ENCODE measurements at regions not wholly inside any gene's neighbourhood (a gene's known extent, or its start where the extent isn't known, plus 50 kb on each side); places are given as distances from the start of the nearest gene placed in this dataset.

- DNase-seq (ENCODE audit: extremely low spot score in 2 of 2) = no peak
- no peak overlapping the region for H3K27ac ChIP-seq
- intact Hi-C loops (cut with DNase I) = no loop called here
- H3K4me1 ChIP-seq = no peaks in the 10 kb centered on the region
- TF ChIP-seq CTCF (IDR thresholded peaks at IDR 0.05) = no peak
- no peak for TF ChIP-seq POLR2AphosphoS5 (IDR thresholded peaks at IDR 0.05; ENCODE audit: insufficient read depth in 1 of 2, low read depth in 1 of 2)
- H3K9me3 ChIP-seq = peaks cover 19% of the 10 kb centered on the region
- no peak overlapping the region for H3K4me3 ChIP-seq
- no peaks in the 10 kb centered on the region for H3K27me3 ChIP-seq
- H3K36me3 ChIP-seq = no peaks in the 10 kb centered on the region
These were observed 104.4 kb upstream of the C2CD4B start for GRCh38 chr15:62269504-62269903.

- Histone ChIP-seq H3K4me3 (no peak overlapping the region), H3K4me1 (no peaks in the 10 kb centered on the region), H3K36me3 (no peaks in the 10 kb centered on the region), H3K27ac (no peak overlapping the region), H3K9me3 (peaks cover 19% of the 10 kb centered on the region), H3K27me3 (no peaks in the 10 kb centered on the region)
- no peak for TF ChIP-seq CTCF (IDR thresholded peaks at IDR 0.05)
- intact Hi-C loops (cut with DNase I) = no loop called here
- DNase-seq (ENCODE audit: extremely low spot score in 2 of 2) = no peak
These were observed 105.3 kb upstream of the C2CD4B start for GRCh38 chr15:62270216-62270921.

- Histone ChIP-seq H3K27ac (no peak overlapping the region), H3K4me3 (no peak overlapping the region)
- TF ChIP-seq CTCF (IDR thresholded peaks at IDR 0.05) (no peak), POLR2AphosphoS5 (IDR thresholded peaks at IDR 0.05; ENCODE audit: insufficient read depth in 1 of 2, low read depth in 1 of 2) (no peak), POLR2A (IDR thresholded peaks at IDR 0.05) (no peak)
These were observed 107.2 kb upstream of the C2CD4B start for GRCh38 chr15:62272290-62272689.

GRCh38 chr15:62275831-62276230 is 110.7 kb upstream of the C2CD4B start:
- H3K27me3 ChIP-seq = no peaks in the 10 kb centered on the region
- no peak overlapping the region for H3K27ac ChIP-seq
- no peak for DNase-seq (ENCODE audit: extremely low spot score in 2 of 2)
- H3K4me3 ChIP-seq = no peak overlapping the region
- no peaks in the 10 kb centered on the region for H3K4me1 ChIP-seq
- no peaks in the 10 kb centered on the region for H3K36me3 ChIP-seq
- H3K9me3 ChIP-seq = peaks cover 3% of the 10 kb centered on the region
- intact Hi-C loops (cut with DNase I) = no loop called here
- TF ChIP-seq CTCF (IDR thresholded peaks at IDR 0.05) (no peak), POLR2AphosphoS5 (IDR thresholded peaks at IDR 0.05; ENCODE audit: insufficient read depth in 1 of 2, low read depth in 1 of 2) (no peak), POLR2A (IDR thresholded peaks at IDR 0.05) (no peak)

More at GRCh38 chr15:62272290-62272689, 107.2 kb upstream of the C2CD4B start:
- H3K27me3 ChIP-seq = no peaks in the 10 kb centered on the region
- H3K4me1 ChIP-seq = no peaks in the 10 kb centered on the region
- intact Hi-C loops (cut with DNase I) = no loop called here
- H3K9me3 ChIP-seq = peaks cover 19% of the 10 kb centered on the region
- DNase-seq (ENCODE audit: extremely low spot score in 2 of 2) = no peak
- no peaks in the 10 kb centered on the region for H3K36me3 ChIP-seq

- TF ChIP-seq CTCF (IDR thresholded peaks at IDR 0.05) (no peak), POLR2AphosphoS5 (IDR thresholded peaks at IDR 0.05; ENCODE audit: insufficient read depth in 1 of 2, low read depth in 1 of 2) (no peak), POLR2A (IDR thresholded peaks at IDR 0.05) (no peak)
- H3K4me3 ChIP-seq = no peak overlapping the region
- no peak overlapping the region for H3K27ac ChIP-seq
- no peaks in the 10 kb centered on the region for H3K9me3 ChIP-seq
- intact Hi-C loops (cut with DNase I) = no loop called here
- DNase-seq (ENCODE audit: extremely low spot score in 2 of 2) = no peak
- H3K4me1 ChIP-seq = no peaks in the 10 kb centered on the region
- no peaks in the 10 kb centered on the region for H3K36me3 ChIP-seq
- H3K27me3 ChIP-seq = no peaks in the 10 kb centered on the region
These were observed 112.8 kb upstream of the C2CD4B start for GRCh38 chr15:62277816-62278394.
